ENCODE measurements at regions not wholly inside any gene's neighbourhood (a gene's known extent, or its start where the extent isn't known, plus 50 kb on each side); places are given as distances from the start of the nearest gene placed in this dataset.
"Not testable (repeated sequence)": the region's sequence is repeated elsewhere in the genome, so short reads cannot be mapped to it uniquely, and the experiment has no call there.

- no peak for DNase-seq (ENCODE audit: low read depth)
- no peak for TF ChIP-seq CTCF (IDR thresholded peaks at IDR 0.05; ENCODE audit: low read length, missing control alignments)
- no peak overlapping the region for H3K4me3 ChIP-seq (replicated peaks; ENCODE audit: low read depth, low read length)
Measured at GRCh38 chr1:229007167-229007566, 263.7 kb upstream of the RAB4A start.

GRCh38 chr1:229007701-229008100 lies 263.2 kb upstream of the RAB4A start:
- TF ChIP-seq CTCF (IDR thresholded peaks at IDR 0.05; ENCODE audit: low read length, missing control alignments): no peak
- DNase-seq (ENCODE audit: low read depth): no peak
- H3K4me3 ChIP-seq (replicated peaks; ENCODE audit: low read depth, low read length): no peak overlapping the region

GRCh38 chr1:229008347-229008746 lies 262.6 kb upstream of the RAB4A start:
- not testable (repeated sequence) for DNase-seq (ENCODE audit: low read depth); H3K4me3 ChIP-seq (replicated peaks; ENCODE audit: low read depth, low read length)

- TF ChIP-seq CTCF (IDR thresholded peaks at IDR 0.05; ENCODE audit: low read length, missing control alignments): no peak
- no peak overlapping the region for H3K4me3 ChIP-seq (replicated peaks; ENCODE audit: low read depth, low read length)
- no peak for DNase-seq (ENCODE audit: low read depth)
Measured at GRCh38 chr1:229011022-229011421, 259.9 kb upstream of the RAB4A start.

GRCh38 chr1:229012823-229013222 lies 258.1 kb upstream of the RAB4A start:
- no peak for DNase-seq (ENCODE audit: low read depth)
- H3K4me3 ChIP-seq (replicated peaks; ENCODE audit: low read depth, low read length): no peak overlapping the region
- TF ChIP-seq CTCF (IDR thresholded peaks at IDR 0.05; ENCODE audit: low read length, missing control alignments): no peak

GRCh38 chr1:229013981-229014380 lies 256.9 kb upstream of the RAB4A start:
- no peak for TF ChIP-seq CTCF (IDR thresholded peaks at IDR 0.05; ENCODE audit: low read length, missing control alignments)
- no peak overlapping the region for H3K4me3 ChIP-seq (replicated peaks; ENCODE audit: low read depth, low read length)
- DNase-seq (ENCODE audit: low read depth): no peak

GRCh38 chr1:229015806-229016205 lies 255.1 kb upstream of the RAB4A start:
- no peak for TF ChIP-seq CTCF (IDR thresholded peaks at IDR 0.05; ENCODE audit: low read length, missing control alignments)
- no peak overlapping the region for H3K4me3 ChIP-seq (replicated peaks; ENCODE audit: low read depth, low read length)
- no peak for DNase-seq (ENCODE audit: low read depth)

GRCh38 chr1:229017091-229017490 lies 253.8 kb upstream of the RAB4A start:
- no peak overlapping the region for H3K4me3 ChIP-seq (replicated peaks; ENCODE audit: low read depth, low read length)
- DNase-seq (ENCODE audit: low read depth): no peak
- TF ChIP-seq CTCF (IDR thresholded peaks at IDR 0.05; ENCODE audit: low read length, missing control alignments): no peak
